Testis (tissue), 2 donors: ENCODE measurements at regions not wholly inside any gene's neighbourhood (a gene's known extent, or its start where the extent isn't known, plus 50 kb on each side); places are given as distances from the start of the nearest gene placed in this dataset.

Source experiments
- DNase-seq: peaks from one replicate; pipeline ENCODE4 v3.0.0-alpha.2; 2019
- H3K27ac ChIP-seq, 2 donors: fragments of 200-600 bp; sonication (generic); one replicate each; pipeline ENCODE4 v1.5.1; 2019
- H3K27me3 ChIP-seq: fragments of 200-600 bp; sonication (generic); one replicate; pipeline ENCODE4 v1.5.1; 2019
- H3K36me3 ChIP-seq: fragments of 200-600 bp; sonication (generic); one replicate; pipeline ENCODE4 v1.5.1; 2017; ENCODE audit warnings: low read depth; ENCODE audit errors: missing control alignments
- H3K4me1 ChIP-seq: fragments of 200-600 bp; sonication (generic); one replicate; pipeline ENCODE4 v1.5.1; 2019
- H3K4me3 ChIP-seq, 2 donors: fragments of 200-600 bp; sonication (generic); one replicate each; pipeline ENCODE4 v1.5.1; 2017 to 2019
- H3K9me3 ChIP-seq: fragments of 200-600 bp; sonication (generic); one replicate; pipeline ENCODE4 v1.5.1; 2017
- CTCF ChIP-seq, 3 experiments: fragments of 450-650 bp in 2 of 3; fragments of 200-600 bp in 1 of 3; sonication (generic) in 1 of 3; IDR thresholded peaks; one replicate each; pipeline ENCODE4 v1.5.1; 2016 to 2019; ENCODE audit warnings: antibody characterized with exemption in 3 of 3, mild to moderate bottlenecking in 2 of 3, moderate library complexity in 1 of 3
- POLR2A ChIP-seq: fragments of 450-650 bp; IDR thresholded peaks from one replicate; pipeline ENCODE4 v1.6.1; 2017; ENCODE audit warnings: antibody characterized with exemption, mild to moderate bottlenecking, moderate library complexity
- WGBS, 2 donors: methylation state at CpG; one replicate each; pipeline ENCODE4 v1.1.5; 2018; 5-methylcytosine and 5-hydroxymethylcytosine counted together
- intact Hi-C: fragments of 100-400 bp; cut with DNase I; formaldehyde crosslinking; loops from one replicate; pipeline ENCODE4 v1.15.1; 2023; ENCODE audit warnings: low total_unique reads
- small RNA-seq, 2 donors: library from RNA; depleted of rRNA; stranded (forward); fragments of <200 nt; gene quantifications; one replicate each; pipeline ENCODE3, GENCODE V24; 2016

- no peak for TF ChIP-seq CTCF (IDR thresholded peaks at IDR 0.05)
- no peak for TF ChIP-seq POLR2A
- WGBS, 2 donors, result 81 to 87% methylated on average over 1 of the region's 1 CpG
- Histone ChIP-seq H3K27ac (no peak overlapping the region), H3K4me3 (no peak overlapping the region), H3K4me1 (no peaks in the 10 kb centered on the region), H3K27me3 (no peaks in the 10 kb centered on the region), H3K9me3 (no peaks in the 10 kb centered on the region), H3K36me3 (no peaks in the 10 kb centered on the region)
- intact Hi-C loops, result no loop called here
- DNase-seq, result no peak
Measured at GRCh38 chr2:211270257-211270656, 713.9 kb downstream of the CPS1 start.

GRCh38 chr2:211281430-211282073 lies 725.2 kb downstream of the CPS1 start:
- intact Hi-C loops, result no loop called here
- Histone ChIP-seq H3K27me3 (no peaks in the 10 kb centered on the region), H3K4me3 (no peak overlapping the region), H3K36me3 (no peaks in the 10 kb centered on the region), H3K4me1 (no peaks in the 10 kb centered on the region), H3K27ac (no peak overlapping the region), H3K9me3 (no peaks in the 10 kb centered on the region)
- no peak for DNase-seq
- WGBS, 2 donors, result 59 to 67% methylated on average over 2 of the region's 2 CpGs
- TF ChIP-seq CTCF (IDR thresholded peaks at IDR 0.05), result no peak
- TF ChIP-seq POLR2A, result no peak

DNA sequence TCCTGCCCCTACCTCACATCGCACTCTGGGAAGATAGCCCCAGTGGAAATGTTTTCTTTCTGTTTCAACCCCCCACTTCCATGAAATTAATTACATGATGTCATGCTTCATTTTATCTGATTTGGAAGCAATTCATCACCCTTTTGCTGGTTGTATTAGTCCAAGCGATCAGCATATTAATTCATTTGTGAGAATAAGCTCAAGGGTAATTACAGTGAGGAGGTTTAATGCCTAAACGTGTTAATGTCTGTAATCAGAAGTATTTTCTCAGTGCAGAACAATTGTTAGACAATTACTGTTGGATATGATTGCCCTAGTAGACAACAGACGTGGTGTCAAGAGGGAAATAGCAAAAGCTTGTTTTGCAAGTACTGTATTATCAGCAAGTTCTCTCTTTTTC lies 746.3 kb downstream of the CPS1 start:
- 65 to 69% methylated on average over 4 of the region's 4 CpGs for WGBS, 2 donors
- no peak overlapping the region for H3K27ac ChIP-seq
- intact Hi-C loops, result no loop called here
- no peaks in the 10 kb centered on the region for H3K4me1 ChIP-seq
- TF ChIP-seq CTCF (IDR thresholded peaks at IDR 0.05), result no peak
- H3K4me3 ChIP-seq, result no peak overlapping the region
- DNase-seq, result no peak
- no peaks in the 10 kb centered on the region for H3K9me3 ChIP-seq
- no peaks in the 10 kb centered on the region for H3K36me3 ChIP-seq
- H3K27me3 ChIP-seq, result no peaks in the 10 kb centered on the region

DNA sequence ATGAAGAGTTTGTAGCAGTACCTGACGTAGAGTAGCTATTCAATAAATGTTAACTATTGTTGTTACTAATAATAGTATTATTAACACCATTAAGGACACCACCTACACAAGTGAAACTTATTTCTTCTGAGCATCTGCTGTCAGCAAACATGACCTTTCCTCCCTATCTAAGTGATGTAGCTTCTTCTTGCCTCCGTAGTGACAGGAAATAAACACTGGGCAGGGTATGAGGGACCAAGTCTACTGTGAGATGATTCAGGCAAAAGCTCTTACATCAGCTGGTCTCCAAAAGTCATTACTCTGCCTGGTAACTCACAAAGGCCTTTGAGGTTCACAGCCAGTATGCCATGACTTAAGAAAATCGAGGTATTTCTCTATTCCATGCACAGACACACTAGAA lies 750.5 kb downstream of the CPS1 start:
- intact Hi-C loops, result no loop called here
- H3K4me3 ChIP-seq, result no peak overlapping the region
- H3K27me3 ChIP-seq, result no peaks in the 10 kb centered on the region
- no peak for DNase-seq
- H3K4me1 ChIP-seq, result no peaks in the 10 kb centered on the region
- no peak for TF ChIP-seq POLR2A
- TF ChIP-seq CTCF (IDR thresholded peaks at IDR 0.05), result no peak
- H3K9me3 ChIP-seq, result no peaks in the 10 kb centered on the region
- H3K36me3 ChIP-seq, result no peaks in the 10 kb centered on the region
- WGBS, 2 donors, result 72 to 83% methylated on average over 3 of the region's 3 CpGs
- no peak overlapping the region for H3K27ac ChIP-seq

Small RNA genes lying in the stretch of these regions (small RNA-seq; reads per million reads assigned to genes)
- 0 reads per million in 2 donors for gene AC013404.1
